Ishikawa (cell line): ENCODE measurements at regions not wholly inside any gene's neighbourhood (a gene's known extent, or its start where the extent isn't known, plus 50 kb on each side); places are given as distances from the start of the nearest gene placed in this dataset.

Experiments used
- CREB1 ChIP-seq: IDR thresholded peaks from 2 replicates; pipeline ENCODE4 v1.6.1; 2012; ENCODE audit warnings: low read depth
- MAX ChIP-seq: IDR thresholded peaks from 2 replicates; pipeline ENCODE4 v1.6.1; 2012
- NFIC ChIP-seq: IDR thresholded peaks from 2 replicates; pipeline ENCODE4 v1.6.1; 2012
- REST ChIP-seq: IDR thresholded peaks from 2 replicates; pipeline ENCODE4 v1.6.1; 2012; ENCODE audit warnings: low read depth, mild to moderate bottlenecking
- YY1 ChIP-seq: IDR thresholded peaks from 2 replicates; pipeline ENCODE4 v1.6.1; 2012; ENCODE audit warnings: low read depth

- no peak for TF ChIP-seq CREB1
- TF ChIP-seq NFIC = no peak
- no peak for TF ChIP-seq MAX
- TF ChIP-seq YY1 = no peak
- no peak for TF ChIP-seq REST
Observed at GRCh38 chr1:60847855-60848582, 234.3 kb upstream of the NFIA start.
